WTC11 (cell line): ENCODE measurements at regions not wholly inside any gene's neighbourhood (a gene's known extent, or its start where the extent isn't known, plus 50 kb on each side); places are given as distances from the start of the nearest gene placed in this dataset.

ENCODE experiments used
- ATAC-seq: fragments of 200-7000 bp; cut with Tn5 transposase; 2 replicates; pipeline ENCODE4 v1.10.0; 2021; ENCODE audit warnings: mild to moderate bottlenecking, moderate library complexity
- CTCF ChIA-PET: fragments of 300-600 bp; sonication (Branson Sonifier 250); formaldehyde crosslinking; loops from one replicate; lab custom pipeline; 2021; ENCODE audit warnings: antibody characterized with exemption; lab: Charles Lee
- POLR2A ChIA-PET: fragments of 350-600 bp; sonication (Branson Sonifier 250); formaldehyde crosslinking; loops from one replicate; lab custom pipeline; 2021; ENCODE audit warnings: antibody characterized with exemption; lab: Charles Lee
- DNase-seq: peaks from one replicate; pipeline ENCODE4 v3.0.0; 2021; ENCODE audit warnings: low spot score
- H3K27ac Mint-ChIP-seq: 2 replicates; pipeline ENCODE4 v1.8.0; 2021; ENCODE audit warnings: mixed read lengths
- H3K27me3 Mint-ChIP-seq: 2 replicates; pipeline ENCODE4 v1.8.0; 2021; ENCODE audit warnings: low read depth, mild to moderate bottlenecking, moderate library complexity, mixed read lengths
- H3K36me3 Mint-ChIP-seq: 2 replicates; pipeline ENCODE4 v1.8.0; 2021; ENCODE audit warnings: mixed read lengths
- H3K4me1 Mint-ChIP-seq: 2 replicates; pipeline ENCODE4 v1.8.0; 2022; ENCODE audit warnings: mixed read lengths
- H3K4me3 Mint-ChIP-seq: 2 replicates; pipeline ENCODE4 v1.8.0; 2021; ENCODE audit warnings: mild to moderate bottlenecking, moderate library complexity, mixed read lengths
- H3K9me3 Mint-ChIP-seq: 2 replicates; pipeline ENCODE4 v1.8.0; 2021; ENCODE audit warnings: mixed read lengths
- E2F4 ChIP-seq: sonication (generic); formaldehyde crosslinking; IDR thresholded peaks from 2 replicates; pipeline ENCODE4 v1.8.1; 2022; ENCODE audit warnings: low read depth, mild to moderate bottlenecking, moderate library complexity, missing genetic modification reagents, borderline replicate concordance
- ESRRA ChIP-seq: sonication (generic); formaldehyde crosslinking; IDR thresholded peaks from 2 replicates; pipeline ENCODE4 v1.8.1; 2022; ENCODE audit warnings: mild to moderate bottlenecking, missing genetic modification reagents, borderline replicate concordance
- GTF2I ChIP-seq: fragments of 250-450 bp; sonication (Bioruptor Pico); conservative IDR thresholded peaks from 2 replicates; pipeline ENCODE4 v1.4.0; 2021; ENCODE audit warnings: mild to moderate bottlenecking
- KAT7 ChIP-seq: sonication (generic); formaldehyde crosslinking; IDR thresholded peaks from 2 replicates; pipeline ENCODE4 v1.8.1; 2023; ENCODE audit warnings: missing genetic modification reagents, mild to moderate bottlenecking, borderline replicate concordance
- NFATC4 ChIP-seq: fragments of 250-450 bp; sonication (Bioruptor Pico); IDR thresholded peaks from 2 replicates; pipeline ENCODE4 v1.9.0; 2021; ENCODE audit warnings: mild to moderate bottlenecking
- OVOL2 ChIP-seq: fragments of 250-450 bp; sonication (Bioruptor Pico); IDR thresholded peaks from 2 replicates; pipeline ENCODE4 v1.9.0; 2021; ENCODE audit warnings: mild to moderate bottlenecking, borderline replicate concordance
- PRDM15 ChIP-seq: sonication (generic); formaldehyde crosslinking; IDR thresholded peaks from 2 replicates; pipeline ENCODE4 v1.8.0; 2022; ENCODE audit warnings: missing genetic modification reagents
- PREB ChIP-seq: sonication (generic); formaldehyde crosslinking; IDR thresholded peaks from 2 replicates; pipeline ENCODE4 v1.8.1; 2022; ENCODE audit warnings: mild to moderate bottlenecking, missing genetic modification reagents, moderate library complexity, borderline replicate concordance
- SMAD3 ChIP-seq: sonication (generic); formaldehyde crosslinking; IDR thresholded peaks from 2 replicates; pipeline ENCODE4 v1.8.0; 2022; ENCODE audit warnings: missing genetic modification reagents, mild to moderate bottlenecking, borderline replicate concordance
- ZNF232 ChIP-seq: sonication (generic); formaldehyde crosslinking; IDR thresholded peaks from 2 replicates; pipeline ENCODE4 v1.8.0; 2022; ENCODE audit warnings: mild to moderate bottlenecking, missing genetic modification reagents
- ZNF423 ChIP-seq: fragments of 250-450 bp; sonication (Bioruptor Pico); IDR thresholded peaks from 2 replicates; pipeline ENCODE4 v2.1.2; 2022; ENCODE audit warnings: mild to moderate bottlenecking, moderate library complexity
- TF ChIP-seq, protein P1 (sequence below): sonication (generic); formaldehyde crosslinking; IDR thresholded peaks from 2 replicates; pipeline ENCODE4 v1.8.1; 2023; ENCODE audit warnings: mild to moderate bottlenecking, moderate library complexity, missing genetic modification reagents
- TF ChIP-seq, protein P2 (sequence below): sonication (generic); formaldehyde crosslinking; IDR thresholded peaks from 2 replicates; pipeline ENCODE4 v1.8.0; 2023; ENCODE audit warnings: missing genetic modification reagents, mild to moderate bottlenecking, borderline replicate concordance

DNA sequence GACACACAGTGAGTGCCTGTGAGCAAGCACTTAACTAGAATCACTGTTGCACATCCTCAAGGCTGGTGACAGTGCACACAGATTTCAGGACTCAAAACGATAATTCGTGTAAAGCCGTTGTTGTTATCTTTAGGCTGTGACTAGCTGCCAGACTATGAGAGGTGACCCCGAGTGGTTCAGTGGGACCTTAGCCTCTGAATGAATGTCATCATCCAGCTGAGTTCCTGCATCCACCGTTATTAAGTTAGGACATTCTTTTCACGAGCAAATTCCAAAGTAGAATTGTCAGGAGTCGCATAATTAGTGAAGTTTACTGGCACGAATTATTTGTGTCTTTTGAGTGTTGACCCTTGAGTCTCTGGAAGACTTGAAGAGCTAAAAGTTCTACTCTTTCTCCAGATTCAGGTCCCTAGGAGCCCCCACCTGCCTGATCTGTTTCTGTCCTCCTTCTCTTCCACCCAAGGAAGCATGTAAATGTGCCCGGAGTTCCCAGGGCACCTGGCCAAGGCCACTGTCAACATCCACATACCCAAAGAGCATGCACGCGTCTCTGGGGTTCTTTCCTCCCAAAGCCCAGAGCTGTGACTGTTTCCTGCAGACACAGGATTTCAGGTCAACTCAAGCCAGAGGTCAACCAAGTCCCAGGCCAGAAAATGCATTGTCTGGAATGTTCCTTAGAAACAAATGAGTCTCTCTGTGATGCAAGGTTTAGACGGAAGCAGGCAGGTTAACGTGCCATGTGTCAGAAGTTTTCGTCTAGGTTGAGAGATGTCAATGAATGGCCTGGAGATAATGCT, 207.2 kb downstream of the TOMM20 start:
- POLR2A ChIA-PET: no interaction called here
- no peak for ATAC-seq
- Mint-ChIP-seq H3K4me1 (peaks cover 34% of the 10 kb centered on the region), H3K27ac (no peak overlapping the region), H3K9me3 (peaks cover 6% of the 10 kb centered on the region; the same call in 1 of the 2 replicates), H3K27me3 (no peaks in the 10 kb centered on the region; the same call in 1 of the 2 replicates), H3K4me3 (no peak overlapping the region), H3K36me3 (no peaks in the 10 kb centered on the region)
- CTCF ChIA-PET: no interaction called here
- DNase-seq: no peak
- TF ChIP-seq ZNF423 (no peak), ZNF232 (CRISPR knock-in tag) (no peak), ESRRA (CRISPR knock-in tag) (no peak), KAT7 (CRISPR knock-in tag) (no peak), GTF2I (no peak), SMAD3 (CRISPR knock-in tag) (no peak)
- TF ChIP-seq, all 79 proteins: peak for 0

DNA sequence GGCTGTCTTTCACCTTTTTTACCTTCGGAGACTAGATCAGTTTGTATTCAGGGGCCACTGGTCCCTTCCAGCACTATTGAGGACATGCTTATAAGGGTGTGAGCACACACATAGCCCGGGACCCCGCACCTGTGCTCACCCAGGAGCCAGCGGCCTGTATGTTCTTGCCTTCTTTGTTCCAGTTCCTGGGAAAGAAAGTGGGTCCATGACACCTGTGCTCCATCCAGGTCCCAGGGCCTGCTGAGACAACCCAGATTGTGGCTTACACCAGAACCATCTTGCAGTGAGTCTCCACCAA, 207.8 kb downstream of the TOMM20 start:
- DNase-seq (no peak), ATAC-seq (no peak)
- H3K36me3 Mint-ChIP-seq: no peaks in the 10 kb centered on the region
- H3K4me1 Mint-ChIP-seq: peaks cover 29% of the 10 kb centered on the region
- H3K27ac Mint-ChIP-seq: no peak overlapping the region
- ChIA-PET CTCF (no interaction called here), POLR2A (no interaction called here)
- no peak overlapping the region for H3K4me3 Mint-ChIP-seq
- no peaks in the 10 kb centered on the region; the same call in 1 of the 2 replicates for H3K27me3 Mint-ChIP-seq
- H3K9me3 Mint-ChIP-seq: peaks cover 6% of the 10 kb centered on the region; the same call in 1 of the 2 replicates
- TF ChIP-seq OVOL2 (no peak), PRDM15 (CRISPR knock-in tag) (no peak), E2F4 (CRISPR knock-in tag) (no peak), PREB (CRISPR knock-in tag) (no peak), SMAD3 (CRISPR knock-in tag) (no peak)
- TF ChIP-seq, protein P1, sequence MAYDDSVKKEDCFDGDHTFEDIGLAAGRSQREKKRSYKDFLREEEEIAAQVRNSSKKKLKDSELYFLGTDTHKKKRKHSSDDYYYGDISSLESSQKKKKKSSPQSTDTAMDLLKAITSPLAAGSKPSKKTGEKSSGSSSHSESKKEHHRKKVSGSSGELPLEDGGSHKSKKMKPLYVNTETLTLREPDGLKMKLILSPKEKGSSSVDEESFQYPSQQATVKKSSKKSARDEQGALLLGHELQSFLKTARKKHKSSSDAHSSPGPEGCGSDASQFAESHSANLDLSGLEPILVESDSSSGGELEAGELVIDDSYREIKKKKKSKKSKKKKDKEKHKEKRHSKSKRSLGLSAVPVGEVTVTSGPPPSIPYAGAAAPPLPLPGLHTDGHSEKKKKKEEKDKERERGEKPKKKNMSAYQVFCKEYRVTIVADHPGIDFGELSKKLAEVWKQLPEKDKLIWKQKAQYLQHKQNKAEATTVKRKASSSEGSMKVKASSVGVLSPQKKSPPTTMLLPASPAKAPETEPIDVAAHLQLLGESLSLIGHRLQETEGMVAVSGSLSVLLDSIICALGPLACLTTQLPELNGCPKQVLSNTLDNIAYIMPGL (CRISPR knock-in tag): no peak

GRCh38 chr1:234920136-234920842, 208.3 kb downstream of the TOMM20 start:
- CTCF ChIA-PET: no interaction called here
- H3K4me3 Mint-ChIP-seq: no peak overlapping the region
- DNase-seq (no peak), ATAC-seq (no peak)
- no peak overlapping the region for H3K27ac Mint-ChIP-seq
- peaks cover 4% of the 10 kb centered on the region for H3K27me3 Mint-ChIP-seq
- POLR2A ChIA-PET: no interaction called here
- peaks cover 1% of the 10 kb centered on the region; the same call in 1 of the 2 replicates for H3K9me3 Mint-ChIP-seq
- peaks cover 31% of the 10 kb centered on the region for H3K4me1 Mint-ChIP-seq
- no peaks in the 10 kb centered on the region for H3K36me3 Mint-ChIP-seq
- TF ChIP-seq, protein P2, sequence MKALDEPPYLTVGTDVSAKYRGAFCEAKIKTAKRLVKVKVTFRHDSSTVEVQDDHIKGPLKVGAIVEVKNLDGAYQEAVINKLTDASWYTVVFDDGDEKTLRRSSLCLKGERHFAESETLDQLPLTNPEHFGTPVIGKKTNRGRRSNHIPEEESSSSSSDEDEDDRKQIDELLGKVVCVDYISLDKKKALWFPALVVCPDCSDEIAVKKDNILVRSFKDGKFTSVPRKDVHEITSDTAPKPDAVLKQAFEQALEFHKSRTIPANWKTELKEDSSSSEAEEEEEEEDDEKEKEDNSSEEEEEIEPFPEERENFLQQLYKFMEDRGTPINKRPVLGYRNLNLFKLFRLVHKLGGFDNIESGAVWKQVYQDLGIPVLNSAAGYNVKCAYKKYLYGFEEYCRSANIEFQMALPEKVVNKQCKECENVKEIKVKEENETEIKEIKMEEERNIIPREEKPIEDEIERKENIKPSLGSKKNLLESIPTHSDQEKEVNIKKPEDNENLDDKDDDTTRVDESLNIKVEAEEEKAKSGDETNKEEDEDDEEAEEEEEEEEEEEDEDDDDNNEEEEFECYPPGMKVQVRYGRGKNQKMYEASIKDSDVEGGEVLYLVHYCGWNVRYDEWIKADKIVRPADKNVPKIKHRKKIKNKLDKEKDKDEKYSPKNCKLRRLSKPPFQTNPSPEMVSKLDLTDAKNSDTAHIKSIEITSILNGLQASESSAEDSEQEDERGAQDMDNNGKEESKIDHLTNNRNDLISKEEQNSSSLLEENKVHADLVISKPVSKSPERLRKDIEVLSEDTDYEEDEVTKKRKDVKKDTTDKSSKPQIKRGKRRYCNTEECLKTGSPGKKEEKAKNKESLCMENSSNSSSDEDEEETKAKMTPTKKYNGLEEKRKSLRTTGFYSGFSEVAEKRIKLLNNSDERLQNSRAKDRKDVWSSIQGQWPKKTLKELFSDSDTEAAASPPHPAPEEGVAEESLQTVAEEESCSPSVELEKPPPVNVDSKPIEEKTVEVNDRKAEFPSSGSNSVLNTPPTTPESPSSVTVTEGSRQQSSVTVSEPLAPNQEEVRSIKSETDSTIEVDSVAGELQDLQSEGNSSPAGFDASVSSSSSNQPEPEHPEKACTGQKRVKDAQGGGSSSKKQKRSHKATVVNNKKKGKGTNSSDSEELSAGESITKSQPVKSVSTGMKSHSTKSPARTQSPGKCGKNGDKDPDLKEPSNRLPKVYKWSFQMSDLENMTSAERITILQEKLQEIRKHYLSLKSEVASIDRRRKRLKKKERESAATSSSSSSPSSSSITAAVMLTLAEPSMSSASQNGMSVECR (CRISPR knock-in tag): no peak
- TF ChIP-seq NFATC4 (CRISPR knock-in tag): no peak
